HL-60/S4 (cell line): ENCODE measurements at regions not wholly inside any gene's neighbourhood (a gene's known extent, or its start where the extent isn't known, plus 50 kb on each side); places are given as distances from the start of the nearest gene placed in this dataset.

ENCODE experiments used
- in situ Hi-C: fragments of 300-500 bp; cut with MboI; formaldehyde crosslinking; loops from 2 replicates; pipeline ENCODE4 v1.14.3; 2022; ENCODE audit warnings: low sequenced_read_pairs

GRCh38 chr13:67769063-67769986 is 539.2 kb upstream of the PCDH9 start:
- in situ Hi-C loops: no loop called here

- in situ Hi-C loops: no loop called here
Observed at GRCh38 chr13:67763984-67764383, 533.8 kb upstream of the PCDH9 start.

- in situ Hi-C loops: no loop called here
Observed at GRCh38 chr13:67763384-67763783, 533.2 kb upstream of the PCDH9 start.

GRCh38 chr13:67758975-67759374 is 528.8 kb upstream of the PCDH9 start:
- in situ Hi-C loops: no loop called here

- in situ Hi-C loops: no loop called here
Observed at GRCh38 chr13:67754012-67754411, 523.9 kb upstream of the PCDH9 start.

GRCh38 chr13:67752759-67753158 is 522.6 kb upstream of the PCDH9 start:
- in situ Hi-C loops: no loop called here

GRCh38 chr13:67742478-67742877 is 512.3 kb upstream of the PCDH9 start:
- in situ Hi-C loops: no loop called here

- in situ Hi-C loops: no loop called here
Observed at GRCh38 chr13:67740871-67741535, 510.9 kb upstream of the PCDH9 start.

- in situ Hi-C loops: no loop called here
Observed at GRCh38 chr13:67736646-67737420, 506.7 kb upstream of the PCDH9 start.

GRCh38 chr13:67735651-67736050 is 505.5 kb upstream of the PCDH9 start:
- in situ Hi-C loops: no loop called here

- in situ Hi-C loops: no loop called here
Observed at GRCh38 chr13:67726979-67727378, 496.8 kb upstream of the PCDH9 start.

- in situ Hi-C loops: no loop called here
Observed at GRCh38 chr13:67725999-67726398, 495.9 kb upstream of the PCDH9 start.

GRCh38 chr13:67713571-67713970 is 483.4 kb upstream of the PCDH9 start:
- in situ Hi-C loops: no loop called here

GRCh38 chr13:67696775-67697174 is 466.6 kb upstream of the PCDH9 start:
- in situ Hi-C loops: no loop called here

GRCh38 chr13:67664502-67664901 is 434.4 kb upstream of the PCDH9 start:
- in situ Hi-C loops: no loop called here

GRCh38 chr13:67662997-67663396 is 432.9 kb upstream of the PCDH9 start:
- in situ Hi-C loops: no loop called here

GRCh38 chr13:67652887-67653286 is 422.8 kb upstream of the PCDH9 start:
- in situ Hi-C loops: no loop called here

- in situ Hi-C loops: no loop called here
Observed at GRCh38 chr13:67651908-67652465, 421.9 kb upstream of the PCDH9 start.

- in situ Hi-C loops: no loop called here
Observed at GRCh38 chr13:67650471-67650870, 420.3 kb upstream of the PCDH9 start.

GRCh38 chr13:67645874-67646467 is 415.8 kb upstream of the PCDH9 start:
- in situ Hi-C loops: no loop called here
